Mesendoderm (in vitro differentiated cells): ENCODE measurements at regions not wholly inside any gene's neighbourhood (a gene's known extent, or its start where the extent isn't known, plus 50 kb on each side); places are given as distances from the start of the nearest gene placed in this dataset.
A peak's percentile ranks its signal among the peaks of the same experiment; 100 is the strongest.

ENCODE experiments used
- DNase-seq: peaks from one replicate; pipeline ENCODE4 v3.0.0; 2013
- H2AK5ac ChIP-seq: 2 replicates; pipeline ENCODE4 v1.6.1; 2013; ENCODE audit warnings: low read length, inconsistent platforms
- H2BK120ac ChIP-seq: 2 replicates; pipeline ENCODE4 v1.6.1; 2013; ENCODE audit warnings: low read depth, mild to moderate bottlenecking, low read length, moderate library complexity, mixed read lengths
- H2BK15ac ChIP-seq: replicated peaks from 2 replicates; pipeline ENCODE4 v1.6.1; 2013; ENCODE audit warnings: low read depth, mild to moderate bottlenecking, moderate library complexity
- H2BK5ac ChIP-seq: 2 replicates; pipeline ENCODE4 v1.6.1; 2013; ENCODE audit warnings: low read length, inconsistent platforms
- H3K18ac ChIP-seq: 2 replicates; pipeline ENCODE4 v1.6.1; 2013; ENCODE audit warnings: mild to moderate bottlenecking, low read length, mixed read lengths
- H3K23ac ChIP-seq: one replicate; pipeline ENCODE4 v1.6.1; 2013; ENCODE audit warnings: low read length
- H3K27ac ChIP-seq: 2 replicates; pipeline ENCODE4 v1.5.1; 2013; ENCODE audit warnings: low read depth, mild to moderate bottlenecking, inconsistent platforms, low read length, moderate library complexity
- H3K27me3 ChIP-seq: 2 replicates; pipeline ENCODE4 v1.6.1; 2013; ENCODE audit warnings: low read length, control low read depth, mild to moderate bottlenecking, inconsistent platforms; ENCODE audit not compliant: insufficient read depth, poor library complexity
- H3K36me3 ChIP-seq: 2 replicates; pipeline ENCODE4 v1.6.1; 2013; ENCODE audit warnings: low read length, inconsistent platforms; ENCODE audit not compliant: control insufficient read depth, insufficient read depth
- H3K4ac ChIP-seq: one replicate; pipeline ENCODE4 v1.6.1; 2013; ENCODE audit warnings: low read depth, mild to moderate bottlenecking, low read length, moderate library complexity
- H3K4me1 ChIP-seq: 2 replicates; pipeline ENCODE4 v1.6.1; 2013; ENCODE audit warnings: low read depth, low read length, inconsistent platforms; ENCODE audit not compliant: control insufficient read depth
- H3K4me2 ChIP-seq: 2 replicates; pipeline ENCODE4 v1.6.1; 2013; ENCODE audit warnings: low read length
- H3K4me3 ChIP-seq: 2 replicates; pipeline ENCODE4 v1.5.1; 2013; ENCODE audit warnings: mild to moderate bottlenecking, low read length
- H3K56ac ChIP-seq: one replicate; pipeline ENCODE4 v1.6.1; 2013; ENCODE audit warnings: low read length
- H3K79me1 ChIP-seq: 2 replicates; pipeline ENCODE4 v1.6.1; 2013; ENCODE audit warnings: low read length, inconsistent platforms
- H3K79me2 ChIP-seq: 2 replicates; pipeline ENCODE4 v1.6.1; 2013; ENCODE audit warnings: mild to moderate bottlenecking, low read length; ENCODE audit not compliant: control insufficient read depth, insufficient read depth
- H3K9ac ChIP-seq: 2 replicates; pipeline ENCODE4 v1.6.1; 2013; ENCODE audit warnings: low read length, inconsistent platforms
- H4K5ac ChIP-seq: one replicate; pipeline ENCODE4 v1.6.1; 2013; ENCODE audit warnings: low read length
- H4K8ac ChIP-seq: one replicate; pipeline ENCODE4 v1.6.1; 2013; ENCODE audit warnings: low read depth, mild to moderate bottlenecking, control low read depth, low read length, moderate library complexity
- WGBS: extraction: QIAGEN DNeasy Blood & Tissue Kit; methylation state at CpG from one replicate; pipeline ENCODE4 v1.1.7; 2013; ENCODE audit warnings: low lambda C conversion rate, missing lambda C conversion rate; ENCODE audit not compliant: insufficient coverage; ENCODE audit errors: extremely low coverage; 5-methylcytosine and 5-hydroxymethylcytosine counted together

- no peak overlapping the region for H3K27ac ChIP-seq
- no peak overlapping the region for H4K5ac ChIP-seq
- no peak overlapping the region for H4K8ac ChIP-seq
- no peak overlapping the region for H3K4me2 ChIP-seq
- no peak overlapping the region for H3K4ac ChIP-seq
- no peaks in the 10 kb centered on the region for H3K4me1 ChIP-seq
- H2BK5ac ChIP-seq: no peak overlapping the region
- no peak overlapping the region for H2BK15ac ChIP-seq
- H3K9ac ChIP-seq: no peak overlapping the region
- no peak for DNase-seq
- H3K18ac ChIP-seq: no peak overlapping the region
- no peak overlapping the region for H2BK120ac ChIP-seq
- no peak overlapping the region for H2AK5ac ChIP-seq
- H3K79me1 ChIP-seq: no peaks in the 10 kb centered on the region
- no CpG with 5 or more reads among the region's 1 CpG for whole genome bisulfite sequencing
- H3K27me3 ChIP-seq: no peaks in the 10 kb centered on the region
- H3K79me2 ChIP-seq: no peaks in the 10 kb centered on the region
- H3K23ac ChIP-seq: no peak overlapping the region
- no peak overlapping the region for H3K4me3 ChIP-seq
- H3K36me3 ChIP-seq: no peaks in the 10 kb centered on the region
- no peak overlapping the region for H3K56ac ChIP-seq
Measured at GRCh38 chr1:106296431-106296830, 760.0 kb upstream of the PRMT6 start.

- no peak overlapping the region for H3K23ac ChIP-seq
- H3K4me3 ChIP-seq: no peak overlapping the region
- H3K4me1 ChIP-seq: no peaks in the 10 kb centered on the region
- no peak overlapping the region for H3K4me2 ChIP-seq
- no peak overlapping the region for H2AK5ac ChIP-seq
- H2BK120ac ChIP-seq: no peak overlapping the region
- H3K9ac ChIP-seq: no peak overlapping the region
- H4K8ac ChIP-seq: no peak overlapping the region
- no peak overlapping the region for H2BK15ac ChIP-seq
- no peak overlapping the region for H3K27ac ChIP-seq
- H3K4ac ChIP-seq: no peak overlapping the region
- H3K36me3 ChIP-seq: no peaks in the 10 kb centered on the region
- H3K18ac ChIP-seq: no peak overlapping the region
- H3K79me2 ChIP-seq: no peaks in the 10 kb centered on the region
- no CpG with 5 or more reads among the region's 3 CpGs for WGBS
- no peak overlapping the region for H2BK5ac ChIP-seq
- H3K27me3 ChIP-seq: no peaks in the 10 kb centered on the region
- H3K79me1 ChIP-seq: no peaks in the 10 kb centered on the region
- no peak for DNase-seq
- H3K56ac ChIP-seq: no peak overlapping the region
- no peak overlapping the region for H4K5ac ChIP-seq
Measured at GRCh38 chr1:106304106-106304505, 752.4 kb upstream of the PRMT6 start.

DNA sequence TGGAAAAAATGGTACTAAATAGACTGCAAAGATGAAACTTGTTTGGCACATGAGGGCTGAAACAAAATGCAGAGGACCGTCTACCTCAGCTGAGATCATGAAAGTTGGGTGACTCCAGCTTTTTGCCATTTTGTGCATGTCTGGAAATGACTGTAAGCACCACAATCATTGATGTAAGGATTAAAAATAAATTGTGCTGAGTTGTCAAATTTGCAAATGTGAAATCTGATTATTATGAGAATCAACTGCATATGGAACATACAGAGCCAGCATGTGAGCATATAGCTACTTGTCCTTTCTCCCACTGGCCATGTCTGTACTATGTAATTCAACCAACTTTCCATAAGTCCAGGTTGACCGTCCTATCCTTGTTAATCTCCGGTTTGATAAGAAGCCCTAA is 736.9 kb upstream of the PRMT6 start:
- Histone ChIP-seq H3K18ac (no peak overlapping the region), H2BK120ac (no peak overlapping the region), H2AK5ac (no peak overlapping the region), H3K4me1 (no peaks in the 10 kb centered on the region), H2BK5ac (no peak overlapping the region), H3K36me3 (no peaks in the 10 kb centered on the region), H4K5ac (no peak overlapping the region), H3K27me3 (no peaks in the 10 kb centered on the region), H3K23ac (no peak overlapping the region), H4K8ac (no peak overlapping the region), H3K79me2 (no peaks in the 10 kb centered on the region), H2BK15ac (no peak overlapping the region), H3K4me2 (no peak overlapping the region), H3K4me3 (no peak overlapping the region), H3K9ac (no peak overlapping the region), H3K79me1 (no peaks in the 10 kb centered on the region), H3K56ac (no peak overlapping the region), H3K4ac (no peak overlapping the region), H3K27ac (no peak overlapping the region)
- WGBS: no CpG with 5 or more reads among the region's 3 CpGs
- DNase-seq: no peak

GRCh38 chr1:106325600-106325999 is 730.9 kb upstream of the PRMT6 start:
- Histone ChIP-seq H2BK5ac (no peak overlapping the region), H3K27ac (no peak overlapping the region), H3K36me3 (no peaks in the 10 kb centered on the region), H3K79me1 (no peaks in the 10 kb centered on the region), H3K18ac (no peak overlapping the region), H3K4me2 (no peak overlapping the region), H3K9ac (no peak overlapping the region), H3K23ac (no peak overlapping the region), H3K4me3 (no peak overlapping the region), H2BK120ac (no peak overlapping the region), H4K8ac (no peak overlapping the region), H3K79me2 (no peaks in the 10 kb centered on the region), H2AK5ac (no peak overlapping the region), H3K56ac (no peak overlapping the region), H2BK15ac (no peak overlapping the region), H3K4me1 (no peaks in the 10 kb centered on the region), H3K27me3 (no peaks in the 10 kb centered on the region), H3K4ac (no peak overlapping the region), H4K5ac (no peak overlapping the region)
- no CpG with 5 or more reads among the region's 5 CpGs for WGBS
- DNase-seq: peak; percentile 87

DNA sequence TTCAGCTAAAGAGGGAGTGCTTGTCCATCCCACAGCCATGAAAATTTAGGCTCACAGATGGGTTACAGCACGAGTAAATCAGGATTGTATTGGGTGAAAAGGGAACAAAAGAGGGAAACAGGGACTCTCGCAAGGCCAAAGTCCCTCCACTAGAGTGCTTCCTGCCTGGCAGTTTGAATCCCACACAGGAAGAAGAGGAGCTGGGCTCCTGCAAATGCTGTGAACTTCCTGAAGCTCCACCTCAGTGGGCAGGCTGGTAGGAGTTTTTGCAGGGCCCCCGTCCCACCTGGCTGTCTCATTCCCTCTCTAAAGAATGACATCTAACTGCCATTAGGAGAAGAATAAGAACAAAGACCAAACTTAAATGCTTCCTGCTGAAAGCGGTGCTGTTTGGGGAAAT is 712.0 kb upstream of the PRMT6 start:
- no peak overlapping the region for H4K8ac ChIP-seq
- no peak overlapping the region for H2BK15ac ChIP-seq
- no peak overlapping the region for H2AK5ac ChIP-seq
- no peak overlapping the region for H4K5ac ChIP-seq
- H3K23ac ChIP-seq: no peak overlapping the region
- no peaks in the 10 kb centered on the region for H3K4me1 ChIP-seq
- no peak overlapping the region for H3K4ac ChIP-seq
- H3K18ac ChIP-seq: no peak overlapping the region
- DNase-seq: peak; percentile 30
- H3K79me1 ChIP-seq: no peaks in the 10 kb centered on the region
- WGBS: no CpG with 5 or more reads among the region's 4 CpGs
- no peak overlapping the region for H2BK5ac ChIP-seq
- no peaks in the 10 kb centered on the region for H3K36me3 ChIP-seq
- no peaks in the 10 kb centered on the region for H3K79me2 ChIP-seq
- H3K56ac ChIP-seq: no peak overlapping the region
- no peak overlapping the region for H3K9ac ChIP-seq
- no peak overlapping the region for H3K4me2 ChIP-seq
- no peak overlapping the region for H2BK120ac ChIP-seq
- no peak overlapping the region for H3K27ac ChIP-seq
- no peak overlapping the region for H3K4me3 ChIP-seq
- H3K27me3 ChIP-seq: no peaks in the 10 kb centered on the region

DNA sequence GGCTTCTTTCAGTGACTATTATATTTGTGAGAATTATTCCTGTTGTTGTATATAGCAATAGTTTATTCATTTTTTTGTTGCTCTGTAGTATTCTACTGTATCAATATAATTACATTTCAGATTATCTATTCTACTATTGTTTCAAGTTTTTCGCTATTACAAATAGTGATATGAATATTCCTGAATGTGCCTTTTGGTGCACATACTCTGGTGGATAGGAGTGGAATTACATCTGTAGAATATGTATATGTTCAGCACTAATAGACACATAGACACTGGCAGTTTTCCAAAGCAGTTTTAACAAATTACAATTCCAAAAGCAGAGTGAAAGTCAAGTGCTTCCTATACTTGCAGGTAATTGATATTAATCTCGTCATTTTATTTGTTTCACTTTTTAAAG is 696.2 kb upstream of the PRMT6 start:
- Histone ChIP-seq H3K9ac (no peak overlapping the region), H3K27ac (no peak overlapping the region), H3K18ac (no peak overlapping the region), H2BK15ac (no peak overlapping the region), H3K4me3 (no peak overlapping the region), H3K4ac (no peak overlapping the region), H3K27me3 (no peaks in the 10 kb centered on the region), H3K36me3 (no peaks in the 10 kb centered on the region), H4K5ac (no peak overlapping the region), H3K4me1 (no peaks in the 10 kb centered on the region), H4K8ac (no peak overlapping the region), H2BK120ac (no peak overlapping the region), H3K23ac (no peak overlapping the region), H2AK5ac (no peak overlapping the region), H3K79me2 (no peaks in the 10 kb centered on the region), H2BK5ac (no peak overlapping the region), H3K4me2 (no peak overlapping the region), H3K79me1 (no peaks in the 10 kb centered on the region), H3K56ac (no peak overlapping the region)
- DNase-seq: no peak
- WGBS: no CpG with 5 or more reads among the region's 2 CpGs
